ENCODE measurements at regions not wholly inside any gene's neighbourhood (a gene's known extent, or its start where the extent isn't known, plus 50 kb on each side); places are given as distances from the start of the nearest gene placed in this dataset.

GRCh38 chr17:69713815-69714214 lies 299.3 kb downstream of the MAP2K6 start:
- Histone ChIP-seq H3K79me2 (ENCODE audit: insufficient read depth, low read length) (no peaks in the 10 kb centered on the region), H3K36me3 (replicated peaks in 1 of 2; ENCODE audit: control insufficient read depth in 1 of 2, insufficient read depth in 2 of 2, low read length in 2 of 2) (no peaks in the 10 kb centered on the region), H4K20me1 (ENCODE audit: insufficient read depth, low read length) (no peaks in the 10 kb centered on the region), H3K27ac (ENCODE audit: extremely low read length, insufficient read depth, low read length) (no peak overlapping the region), H3K4me3 (replicated peaks in 1 of 3; ENCODE audit: insufficient read depth in 1 of 3, low read depth in 2 of 3, low read length in 3 of 3) (no peak overlapping the region), H3K9me3 (ENCODE audit: low read length) (peaks cover 76% of the 10 kb centered on the region), H2AFZ (ENCODE audit: low read length) (no peak overlapping the region), H3K4me1 (ENCODE audit: insufficient read depth, low read length) (no peaks in the 10 kb centered on the region), H3K4me2 (ENCODE audit: low read depth, low read length) (no peak overlapping the region), H3K9ac (ENCODE audit: insufficient read depth, low read depth, low read length) (no peak overlapping the region), H3K27me3 (ENCODE audit: control insufficient read depth in 1 of 2, insufficient read depth in 2 of 2, low read length in 2 of 2) (no peaks in the 10 kb centered on the region)
- intact Hi-C loops (cut with micrococcal nuclease; ENCODE audit: unreplicated experiment) (loop anchor here (5.0 kb wide), 1 partner anchor 1568 kb away; no protein-coding TSS in a partner anchor), in situ Hi-C loops (cut with HindIII; ENCODE audit: extremely low pct_ligation_motif_present, low pct_unique_long_range_greater_than_20kb) (no loop called here)
- WGBS (ENCODE audit: low lambda C conversion rate): 12% methylated on average over 4 of the region's 4 CpGs
- TF ChIP-seq HOXA9 (CRISPR knock-in tag; IDR thresholded peaks at IDR 0.05; ENCODE audit: borderline replicate concordance): no peak
- TF ChIP-seq AGO1 (IDR thresholded peaks at IDR 0.05; ENCODE audit: low read depth, low read length, poor library complexity, severe bottlenecking): no peak
- TF ChIP-seq ATF7-NPFF (CRISPR knock-in tag; IDR thresholded peaks at IDR 0.05; ENCODE audit: low read depth): no peak
- POLR2A ChIA-PET: no interaction called here
- no peak for DNase-seq (ENCODE audit: low spot score)
- BruUV-seq (replicated peaks): no TSS peak
- ATAC-seq: no peak
- no peak for FAIRE-seq
- CTCF ChIA-PET (ENCODE audit: low intra/inter-chr PET ratio, low total read pairs): no interaction called here

DNA sequence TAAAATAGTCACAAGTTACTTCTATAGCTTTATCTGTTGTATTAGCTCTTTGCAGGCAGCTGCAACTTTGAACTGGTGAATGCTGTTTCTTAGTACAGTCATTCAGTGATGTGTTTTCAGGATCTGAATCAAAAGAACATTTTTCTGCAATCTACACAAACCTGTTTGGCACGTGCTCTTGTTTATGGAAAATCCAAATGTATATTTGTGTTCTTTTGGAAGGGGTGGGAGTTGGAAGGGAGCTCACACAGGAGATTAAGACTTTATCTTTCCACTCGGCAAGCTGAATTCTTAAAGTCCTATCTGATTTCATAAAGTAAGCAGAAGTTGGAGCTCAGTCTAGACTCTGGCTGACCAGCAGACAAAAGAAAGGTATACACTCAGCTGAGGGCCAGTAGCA lies 300.2 kb downstream of the MAP2K6 start:
- Histone ChIP-seq H4K20me1 (ENCODE audit: insufficient read depth, low read length) (no peaks in the 10 kb centered on the region), H3K4me1 (ENCODE audit: insufficient read depth, low read length) (no peaks in the 10 kb centered on the region), H3K27me3 (ENCODE audit: control insufficient read depth in 1 of 2, insufficient read depth in 2 of 2, low read length in 2 of 2) (no peaks in the 10 kb centered on the region), H3K4me3 (replicated peaks in 1 of 3; ENCODE audit: insufficient read depth in 1 of 3, low read depth in 2 of 3, low read length in 3 of 3) (no peak overlapping the region), H3K27ac (ENCODE audit: extremely low read length, insufficient read depth, low read length) (no peak overlapping the region), H3K79me2 (ENCODE audit: insufficient read depth, low read length) (no peaks in the 10 kb centered on the region), H3K9ac (ENCODE audit: insufficient read depth, low read depth, low read length) (no peak overlapping the region), H3K9me3 (ENCODE audit: low read length) (peaks cover 74% of the 10 kb centered on the region), H2AFZ (ENCODE audit: low read length) (no peak overlapping the region), H3K4me2 (ENCODE audit: low read depth, low read length) (no peak overlapping the region), H3K36me3 (replicated peaks in 1 of 2; ENCODE audit: control insufficient read depth in 1 of 2, insufficient read depth in 2 of 2, low read length in 2 of 2) (no peaks in the 10 kb centered on the region)
- no peak for TF ChIP-seq GATA4 (IDR thresholded peaks at IDR 0.05; ENCODE audit: borderline replicate concordance, low read depth)
- no peak for TF ChIP-seq HMGXB4 (CRISPR knock-in tag; IDR thresholded peaks at IDR 0.05; ENCODE audit: borderline replicate concordance in 1 of 2, low read depth in 1 of 2)
- no peak for TF ChIP-seq ZBTB26 (CRISPR knock-in tag; IDR thresholded peaks at IDR 0.05; ENCODE audit: borderline replicate concordance)
- intact Hi-C loops (cut with micrococcal nuclease; ENCODE audit: unreplicated experiment): loop anchor here (5.0 kb wide), 1 partner anchor 1568 kb away; no protein-coding TSS in a partner anchor
- 0% methylated on average over 2 of the region's 2 CpGs for WGBS (ENCODE audit: low lambda C conversion rate)
- in situ Hi-C loops (cut with HindIII; ENCODE audit: extremely low pct_ligation_motif_present, low pct_unique_long_range_greater_than_20kb): no loop called here
- FAIRE-seq (no peak), ATAC-seq (no peak), DNase-seq (ENCODE audit: low spot score) (no peak)
- BruUV-seq (replicated peaks): no TSS peak
- ChIA-PET POLR2A (no interaction called here), CTCF (ENCODE audit: low intra/inter-chr PET ratio, low total read pairs) (no interaction called here)

All from HepG2 (cell line).